GM12874 (cell line): ENCODE measurements at regions not wholly inside any gene's neighbourhood (a gene's known extent, or its start where the extent isn't known, plus 50 kb on each side); places are given as distances from the start of the nearest gene placed in this dataset.

ENCODE experiments used
- CTCF ChIP-seq: IDR thresholded peaks from 2 replicates; pipeline ENCODE4 v1.5.1; 2011; ENCODE audit warnings: low read depth, mild to moderate bottlenecking, control low read depth, low read length, moderate library complexity; ENCODE audit not compliant: insufficient read depth

GRCh38 chr12:41966916-41967315 is 177.8 kb downstream of the GXYLT1 start:
- no peak for TF ChIP-seq CTCF

- TF ChIP-seq CTCF, result no peak
Observed at GRCh38 chr12:41966001-41966400, 178.7 kb downstream of the GXYLT1 start.

- no peak for TF ChIP-seq CTCF
Observed at GRCh38 chr12:41963398-41963797, 181.3 kb downstream of the GXYLT1 start.

GRCh38 chr12:41962171-41962572 is 182.5 kb downstream of the GXYLT1 start:
- no peak for TF ChIP-seq CTCF

- TF ChIP-seq CTCF, result no peak
Observed at GRCh38 chr12:41959271-41959670, 185.4 kb downstream of the GXYLT1 start.

- TF ChIP-seq CTCF, result no peak
Observed at GRCh38 chr12:41956353-41956752, 188.3 kb downstream of the GXYLT1 start.

GRCh38 chr12:41950455-41950854 is 194.2 kb downstream of the GXYLT1 start:
- TF ChIP-seq CTCF, result no peak

GRCh38 chr12:41946106-41946505 is 198.6 kb downstream of the GXYLT1 start:
- no peak for TF ChIP-seq CTCF
